ENCODE measurements at regions not wholly inside any gene's neighbourhood (a gene's known extent, or its start where the extent isn't known, plus 50 kb on each side); places are given as distances from the start of the nearest gene placed in this dataset.

DNA sequence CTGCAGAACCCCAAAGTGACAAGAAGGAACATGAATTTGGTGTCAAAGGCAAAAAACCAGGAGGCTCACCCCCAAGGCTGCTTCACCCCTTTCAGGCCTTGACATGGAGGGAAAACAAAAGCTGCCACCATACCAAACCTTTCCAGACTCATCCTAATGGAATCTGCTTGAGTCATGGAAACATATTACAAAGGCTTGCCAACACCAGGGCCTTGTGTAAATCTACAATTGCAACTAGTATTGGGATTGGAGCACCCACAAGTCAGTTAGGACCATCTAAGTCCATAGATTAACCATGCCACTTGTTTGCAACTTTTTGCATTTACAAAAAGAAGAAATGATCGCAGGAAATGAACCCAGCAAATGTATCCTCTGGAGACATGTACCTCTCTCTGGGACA, 297.6 kb downstream of the CDCA7 start:
- DNase-seq, result no peak
- no peaks in the 10 kb centered on the region for H3K36me3 ChIP-seq
- H3K4me3 ChIP-seq, result no peak overlapping the region
- no peaks in the 10 kb centered on the region for H3K4me1 ChIP-seq
- H3K27me3 ChIP-seq (ENCODE audit: low read depth), result peaks cover 9% of the 10 kb centered on the region
- no peaks in the 10 kb centered on the region for H3K9me3 ChIP-seq (replicated peaks)
- H3K27ac ChIP-seq (replicated peaks), result no peak overlapping the region
- intact Hi-C loops (cut with micrococcal nuclease), result loop anchor here (2.0 kb wide), 1 partner anchor 34 kb away; no protein-coding TSS in a partner anchor
- no peak for TF ChIP-seq CTCF (IDR thresholded peaks at IDR 0.05; ENCODE audit: borderline replicate concordance)

DNA sequence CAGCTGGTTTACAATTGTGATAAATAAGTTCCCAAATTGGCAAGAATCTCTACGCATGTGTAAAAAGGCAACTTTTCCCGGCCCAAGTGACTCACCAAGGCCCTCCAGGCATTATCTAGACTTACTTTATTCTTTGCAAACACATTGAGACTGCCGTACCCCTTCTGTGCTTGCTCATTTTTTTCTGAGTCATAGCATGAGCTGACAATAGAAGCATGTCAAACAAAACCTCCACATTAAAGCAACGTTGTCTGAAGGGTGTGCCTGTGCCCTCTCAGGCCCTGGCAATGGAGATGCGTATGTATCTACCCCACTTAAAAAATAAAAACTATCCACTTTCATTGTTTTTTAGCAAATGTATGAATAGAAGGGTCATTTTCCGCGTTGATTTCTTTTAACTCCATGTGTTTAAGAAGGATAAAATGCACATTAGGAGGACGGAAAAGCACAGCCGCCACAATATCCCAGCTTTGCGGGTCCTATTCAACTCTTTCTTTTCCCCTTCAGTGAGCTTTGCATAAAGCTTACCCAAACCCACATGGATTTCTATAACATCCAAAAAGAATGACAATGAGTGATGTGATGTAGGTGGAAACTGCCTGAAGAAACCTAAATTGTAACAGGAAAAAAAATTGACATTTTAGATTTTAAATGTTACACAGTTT, 298.2 kb downstream of the CDCA7 start:
- Histone ChIP-seq H3K27ac (replicated peaks) (no peak overlapping the region), H3K4me1 (no peaks in the 10 kb centered on the region), H3K36me3 (no peaks in the 10 kb centered on the region), H3K4me3 (no peak overlapping the region), H3K27me3 (ENCODE audit: low read depth) (peaks cover 14% of the 10 kb centered on the region), H3K9me3 (replicated peaks) (no peaks in the 10 kb centered on the region)
- intact Hi-C loops (cut with micrococcal nuclease), result loop anchor here (2.0 kb wide), 1 partner anchor 34 kb away; no protein-coding TSS in a partner anchor
- TF ChIP-seq CTCF (IDR thresholded peaks at IDR 0.05; ENCODE audit: borderline replicate concordance), result no peak
- DNase-seq, result no peak

GRCh38 chr2:173653432-173653805, 298.7 kb downstream of the CDCA7 start:
- no peaks in the 10 kb centered on the region for H3K36me3 ChIP-seq
- H3K27me3 ChIP-seq (ENCODE audit: low read depth), result peaks cover 19% of the 10 kb centered on the region
- intact Hi-C loops (cut with micrococcal nuclease), result loop anchor here (2.0 kb wide), 1 partner anchor 35 kb away; no protein-coding TSS in a partner anchor
- no peaks in the 10 kb centered on the region for H3K4me1 ChIP-seq
- no peak for TF ChIP-seq CTCF (IDR thresholded peaks at IDR 0.05; ENCODE audit: borderline replicate concordance)
- H3K9me3 ChIP-seq (replicated peaks), result no peaks in the 10 kb centered on the region
- no peak overlapping the region for H3K27ac ChIP-seq (replicated peaks)
- no peak overlapping the region for H3K4me3 ChIP-seq
- no peak for DNase-seq

GRCh38 chr2:173654161-173654895, 299.7 kb downstream of the CDCA7 start:
- intact Hi-C loops (cut with micrococcal nuclease), result no loop called here
- Histone ChIP-seq H3K4me3 (no peak overlapping the region), H3K36me3 (no peaks in the 10 kb centered on the region), H3K4me1 (no peaks in the 10 kb centered on the region), H3K27ac (replicated peaks) (no peak overlapping the region), H3K9me3 (replicated peaks) (no peaks in the 10 kb centered on the region), H3K27me3 (ENCODE audit: low read depth) (peaks cover 23% of the 10 kb centered on the region)
- TF ChIP-seq CTCF (IDR thresholded peaks at IDR 0.05; ENCODE audit: borderline replicate concordance), result no peak
- no peak for DNase-seq

DNA sequence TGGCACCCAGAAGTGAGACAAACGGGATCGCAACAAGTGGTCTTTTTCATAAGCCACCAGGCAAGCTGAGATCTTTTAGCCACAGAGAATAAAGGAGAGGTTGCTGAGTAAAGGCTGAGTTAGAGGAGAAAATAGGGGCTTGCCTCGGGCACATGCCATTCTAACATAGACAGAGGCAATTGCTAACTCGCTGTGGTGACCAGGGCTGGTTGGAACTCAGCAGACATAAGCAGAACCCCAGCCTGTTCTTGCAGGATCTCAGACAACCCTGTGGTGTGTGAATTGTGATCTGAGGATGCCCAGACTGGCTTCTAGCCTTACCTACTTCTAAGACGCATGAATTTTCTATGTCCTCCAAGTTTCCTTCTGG, 300.2 kb downstream of the CDCA7 start:
- Histone ChIP-seq H3K27ac (replicated peaks) (no peak overlapping the region), H3K27me3 (ENCODE audit: low read depth) (peaks cover 24% of the 10 kb centered on the region)
- intact Hi-C loops (cut with micrococcal nuclease), result no loop called here

More for the DNA sequence above, 300.2 kb downstream of the CDCA7 start:
- TF ChIP-seq CTCF (IDR thresholded peaks at IDR 0.05; ENCODE audit: borderline replicate concordance), result no peak
- Histone ChIP-seq H3K4me1 (no peaks in the 10 kb centered on the region), H3K36me3 (no peaks in the 10 kb centered on the region), H3K9me3 (replicated peaks) (no peaks in the 10 kb centered on the region), H3K4me3 (no peak overlapping the region)
- no peak for DNase-seq
